Endothelial cell of umbilical vein (primary cell): ENCODE measurements at regions not wholly inside any gene's neighbourhood (a gene's known extent, or its start where the extent isn't known, plus 50 kb on each side); places are given as distances from the start of the nearest gene placed in this dataset.

ENCODE experiments used
- BruUV-seq: library from RNA; stranded (reverse); fragments of 400-500 nt; replicated peaks from 2 replicates; lab custom pipeline; 2021; lab: Mats Ljungman, UMichigan
- CTCF ChIA-PET: fragments of 300-600, 350-600 bp; sonication (Branson Sonifier 250); formaldehyde crosslinking; loops from one replicate; lab custom pipeline; 2021; ENCODE audit warnings: antibody characterized with exemption, inconsistent platforms; lab: Charles Lee
- POLR2A ChIA-PET: fragments of 300-600, 350-600 bp; sonication (Branson Sonifier 250); formaldehyde crosslinking; loops from one replicate; lab custom pipeline; 2021; ENCODE audit warnings: antibody characterized with exemption, inconsistent platforms; lab: Charles Lee
- DNase-seq: peaks from one replicate; pipeline ENCODE4 v3.0.0-alpha.2; 2011; ENCODE audit warnings: low read depth, low spot score
- FAIRE-seq: peaks from 2 replicates; lab custom pipeline; 2011; peaks lifted over from hg19 to GRCh38; lab: Jason Lieb, UNC
- H2AFZ ChIP-seq: 2 replicates; pipeline ENCODE4 v1.6.0; 2012; ENCODE audit warnings: low read depth, low read length, control low read depth, inconsistent platforms
- H3K27ac ChIP-seq: 2 replicates; pipeline ENCODE4 v1.5.1; 2011; ENCODE audit warnings: low read depth, mild to moderate bottlenecking, control low read depth, low read length, moderate library complexity; ENCODE audit not compliant: insufficient read depth
- H3K27me3 ChIP-seq, 2 experiments: 2 replicates each; pipeline versions ENCODE4 v1.6.0 to v1.6.1; 2011; ENCODE audit warnings: low read length in 2 of 2, mixed read lengths in 1 of 2; ENCODE audit not compliant: control insufficient read depth in 2 of 2, insufficient read depth in 2 of 2
- H3K36me3 ChIP-seq, 2 experiments: 2 replicates in 1 of 2; 3 replicates in 1 of 2; pipeline ENCODE4 v1.5.1; 2011; ENCODE audit warnings: low read length in 2 of 2, mild to moderate bottlenecking in 1 of 2, moderate library complexity in 1 of 2; ENCODE audit not compliant: control insufficient read depth in 2 of 2, insufficient read depth in 2 of 2; ENCODE audit errors: extremely low read depth in 1 of 2
- H3K4me1 ChIP-seq: 3 replicates; pipeline ENCODE4 v1.5.1; 2011; ENCODE audit warnings: mild to moderate bottlenecking, low read length; ENCODE audit not compliant: control insufficient read depth, insufficient read depth; ENCODE audit errors: extremely low read depth
- H3K4me2 ChIP-seq: 2 replicates; pipeline ENCODE4 v1.6.1; 2011; ENCODE audit warnings: low read length, control low read depth, mixed read lengths; ENCODE audit not compliant: insufficient read depth
- H3K4me3 ChIP-seq, 3 experiments: fragments of 200-600 bp in 1 of 3; sonication (generic), shearing (Covaris generic) in 1 of 3; replicated peaks in 1 of 3; 2 replicates each; pipeline ENCODE4 v1.5.1; 2011 to 2016; ENCODE audit warnings: control low read depth in 3 of 3, low read length in 3 of 3, mild to moderate bottlenecking in 2 of 3, inconsistent platforms in 1 of 3, low read depth in 1 of 3, moderate library complexity in 1 of 3; ENCODE audit not compliant: insufficient read depth in 1 of 3
- H3K79me2 ChIP-seq: 2 replicates; pipeline ENCODE4 v1.6.0; 2012; ENCODE audit warnings: low read length, inconsistent platforms; ENCODE audit not compliant: control insufficient read depth, insufficient read depth
- H3K9ac ChIP-seq: replicated peaks from 2 replicates; pipeline ENCODE3; 2011; ENCODE audit warnings: low read length, control low read depth; ENCODE audit not compliant: insufficient read depth; ENCODE audit errors: extremely low read depth
- H3K9me1 ChIP-seq: replicated peaks from 3 replicates; pipeline ENCODE4 v1.6.0; 2011; ENCODE audit warnings: mild to moderate bottlenecking, low read length; ENCODE audit not compliant: control insufficient read depth, insufficient read depth; ENCODE audit errors: extremely low read depth
- H3K9me3 ChIP-seq: replicated peaks from 2 replicates; pipeline ENCODE4 v1.5.1; 2012; ENCODE audit warnings: low read length, inconsistent platforms; ENCODE audit not compliant: control insufficient read depth, insufficient read depth
- H4K20me1 ChIP-seq: replicated peaks from 2 replicates; pipeline ENCODE3; 2011; ENCODE audit warnings: mild to moderate bottlenecking, low read length; ENCODE audit not compliant: control insufficient read depth, insufficient read depth; ENCODE audit errors: extremely low read depth
- EZH2 ChIP-seq: IDR thresholded peaks from 2 replicates; pipeline ENCODE4 v1.6.1; 2012; ENCODE audit warnings: borderline replicate concordance, low read depth, mild to moderate bottlenecking, moderate library complexity, low read length, inconsistent platforms; ENCODE audit not compliant: severe bottlenecking
- FOS ChIP-seq: IDR thresholded peaks from 2 replicates; pipeline ENCODE4 v1.6.1; 2011; ENCODE audit warnings: mild to moderate bottlenecking, low read length, moderate library complexity, borderline replicate concordance; ENCODE audit not compliant: insufficient read depth
- GATA2 ChIP-seq: IDR thresholded peaks from 2 replicates; pipeline ENCODE4 v1.7.0; 2011; ENCODE audit warnings: low read depth, mild to moderate bottlenecking, moderate library complexity, mixed read lengths, low read length; ENCODE audit not compliant: insufficient read length, insufficient read depth
- JUN ChIP-seq: IDR thresholded peaks from 2 replicates; pipeline ENCODE4 v1.6.1; 2011; ENCODE audit warnings: borderline replicate concordance, low read depth; ENCODE audit not compliant: insufficient read length, insufficient read depth
- MAX ChIP-seq: IDR thresholded peaks from 2 replicates; pipeline ENCODE4 v1.6.1; 2011; ENCODE audit not compliant: insufficient read depth, insufficient read length
- MYC ChIP-seq: IDR thresholded peaks from one replicate; pipeline ENCODE4 v1.6.1; 2011; ENCODE audit warnings: mild to moderate bottlenecking, low read depth, low read length
- POLR2A ChIP-seq: IDR thresholded peaks from 2 replicates; pipeline ENCODE4 v1.6.1; 2012; ENCODE audit warnings: low read depth, mild to moderate bottlenecking, control low read depth, low read length
- POLR2AphosphoS5 ChIP-seq: IDR thresholded peaks from 2 replicates; pipeline ENCODE4 v1.6.1; 2012; ENCODE audit warnings: low read depth, mild to moderate bottlenecking, control low read depth, low read length, moderate library complexity; ENCODE audit not compliant: insufficient read depth
- dilution Hi-C: fragments of 300-500 bp; cut with MboI; formaldehyde crosslinking; loops from one replicate; pipeline ENCODE4 v1.15.0; 2019; ENCODE audit warnings: low sequenced_read_pairs; ENCODE audit not compliant: extremely low pct_ligation_motif_present
- intact Hi-C: fragments of 100-400 bp; cut with micrococcal nuclease; formaldehyde crosslinking; loops from one replicate; pipeline ENCODE4 v1.10.0; 2022
- TF ChIP-seq, protein P1 (sequence below), 2 donors: IDR thresholded peaks; 1 replicate in 1 of 2; 2 replicates in 1 of 2; pipeline ENCODE4 v1.5.1; 2011; ENCODE audit warnings: low read length in 2 of 2, mild to moderate bottlenecking in 2 of 2, moderate library complexity in 2 of 2, control low read depth in 1 of 2, inconsistent platforms in 1 of 2, low read depth in 1 of 2; ENCODE audit not compliant: insufficient read depth in 1 of 2; ENCODE audit errors: extremely low read depth in 1 of 2

GRCh38 chr2:240355962-240356361 lies 79.5 kb upstream of the GPC1 start:
- Histone ChIP-seq H3K4me1 (no peaks in the 10 kb centered on the region), H2AFZ (no peak overlapping the region), H3K79me2 (no peaks in the 10 kb centered on the region), H3K4me3 (no peak overlapping the region), H3K9me1 (no peaks in the 10 kb centered on the region), H3K27ac (no peak overlapping the region), H4K20me1 (no peaks in the 10 kb centered on the region), H3K9me3 (no peaks in the 10 kb centered on the region), H3K27me3 (no peaks in the 10 kb centered on the region), H3K9ac (no peak overlapping the region), H3K4me2 (no peak overlapping the region), H3K36me3 (no peaks in the 10 kb centered on the region)
- ChIA-PET CTCF (no interaction called here), POLR2A (no interaction called here)
- BruUV-seq: no TSS peak
- dilution Hi-C loops (no loop called here), intact Hi-C loops (no loop called here)
- FAIRE-seq: no peak
- TF ChIP-seq MAX: no peak
- TF ChIP-seq FOS: no peak
- TF ChIP-seq GATA2: no peak
- TF ChIP-seq POLR2A: no peak
- no peak for TF ChIP-seq JUN
- TF ChIP-seq MYC: no peak
- TF ChIP-seq, protein P1, sequence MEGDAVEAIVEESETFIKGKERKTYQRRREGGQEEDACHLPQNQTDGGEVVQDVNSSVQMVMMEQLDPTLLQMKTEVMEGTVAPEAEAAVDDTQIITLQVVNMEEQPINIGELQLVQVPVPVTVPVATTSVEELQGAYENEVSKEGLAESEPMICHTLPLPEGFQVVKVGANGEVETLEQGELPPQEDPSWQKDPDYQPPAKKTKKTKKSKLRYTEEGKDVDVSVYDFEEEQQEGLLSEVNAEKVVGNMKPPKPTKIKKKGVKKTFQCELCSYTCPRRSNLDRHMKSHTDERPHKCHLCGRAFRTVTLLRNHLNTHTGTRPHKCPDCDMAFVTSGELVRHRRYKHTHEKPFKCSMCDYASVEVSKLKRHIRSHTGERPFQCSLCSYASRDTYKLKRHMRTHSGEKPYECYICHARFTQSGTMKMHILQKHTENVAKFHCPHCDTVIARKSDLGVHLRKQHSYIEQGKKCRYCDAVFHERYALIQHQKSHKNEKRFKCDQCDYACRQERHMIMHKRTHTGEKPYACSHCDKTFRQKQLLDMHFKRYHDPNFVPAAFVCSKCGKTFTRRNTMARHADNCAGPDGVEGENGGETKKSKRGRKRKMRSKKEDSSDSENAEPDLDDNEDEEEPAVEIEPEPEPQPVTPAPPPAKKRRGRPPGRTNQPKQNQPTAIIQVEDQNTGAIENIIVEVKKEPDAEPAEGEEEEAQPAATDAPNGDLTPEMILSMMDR (IDR thresholded peaks at IDR 0.05; ENCODE audit: extremely low read depth in 1 of 2, insufficient read depth in 1 of 2, low read depth in 1 of 2, low read length in 2 of 2): no peak
- TF ChIP-seq EZH2: no peak
- no peak for TF ChIP-seq POLR2AphosphoS5
- no peak for DNase-seq
